ENCODE measurements at regions not wholly inside any gene's neighbourhood (a gene's known extent, or its start where the extent isn't known, plus 50 kb on each side); places are given as distances from the start of the nearest gene placed in this dataset.

DNA sequence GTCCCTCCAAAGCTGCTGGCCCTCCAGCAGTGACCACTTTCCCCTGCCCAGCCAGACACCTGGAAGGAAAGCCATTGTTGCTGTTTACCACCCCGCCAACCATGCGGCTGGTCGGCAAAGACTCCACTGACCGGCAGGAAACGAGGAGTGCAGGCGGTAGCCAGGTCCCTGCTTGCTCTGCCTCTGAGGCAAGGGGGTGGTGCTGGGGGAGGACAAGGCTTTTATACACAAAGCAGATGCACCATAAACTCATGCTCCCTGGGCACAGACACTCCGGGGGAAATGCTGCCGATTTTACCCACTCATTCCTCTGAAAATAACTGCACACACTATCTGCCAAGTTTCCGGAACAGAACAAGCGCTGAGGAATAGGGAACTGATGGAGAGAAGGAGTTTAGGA lies 62.8 kb upstream of the GRIN2A start:
- ChIA-PET CTCF (interaction anchor here (1.1 kb wide), 1 partner anchor 11 kb away, joined by 4 read pairs; no protein-coding TSS in a partner anchor), POLR2A (no interaction called here)
- no peak for DNase-seq (ENCODE audit: low read depth)
- TF ChIP-seq, protein P1, sequence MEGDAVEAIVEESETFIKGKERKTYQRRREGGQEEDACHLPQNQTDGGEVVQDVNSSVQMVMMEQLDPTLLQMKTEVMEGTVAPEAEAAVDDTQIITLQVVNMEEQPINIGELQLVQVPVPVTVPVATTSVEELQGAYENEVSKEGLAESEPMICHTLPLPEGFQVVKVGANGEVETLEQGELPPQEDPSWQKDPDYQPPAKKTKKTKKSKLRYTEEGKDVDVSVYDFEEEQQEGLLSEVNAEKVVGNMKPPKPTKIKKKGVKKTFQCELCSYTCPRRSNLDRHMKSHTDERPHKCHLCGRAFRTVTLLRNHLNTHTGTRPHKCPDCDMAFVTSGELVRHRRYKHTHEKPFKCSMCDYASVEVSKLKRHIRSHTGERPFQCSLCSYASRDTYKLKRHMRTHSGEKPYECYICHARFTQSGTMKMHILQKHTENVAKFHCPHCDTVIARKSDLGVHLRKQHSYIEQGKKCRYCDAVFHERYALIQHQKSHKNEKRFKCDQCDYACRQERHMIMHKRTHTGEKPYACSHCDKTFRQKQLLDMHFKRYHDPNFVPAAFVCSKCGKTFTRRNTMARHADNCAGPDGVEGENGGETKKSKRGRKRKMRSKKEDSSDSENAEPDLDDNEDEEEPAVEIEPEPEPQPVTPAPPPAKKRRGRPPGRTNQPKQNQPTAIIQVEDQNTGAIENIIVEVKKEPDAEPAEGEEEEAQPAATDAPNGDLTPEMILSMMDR (IDR thresholded peaks at IDR 0.05; ENCODE audit: insufficient read depth, low read depth, low read length), result no peak
- Histone ChIP-seq H3K27me3 (ENCODE audit: control insufficient read depth, insufficient read depth, low read length) (no peaks in the 10 kb centered on the region), H3K4me3 (ENCODE audit: low read depth, low read length) (no peak overlapping the region), H3K36me3 (ENCODE audit: control insufficient read depth, insufficient read depth, low read length) (no peaks in the 10 kb centered on the region)

DNA sequence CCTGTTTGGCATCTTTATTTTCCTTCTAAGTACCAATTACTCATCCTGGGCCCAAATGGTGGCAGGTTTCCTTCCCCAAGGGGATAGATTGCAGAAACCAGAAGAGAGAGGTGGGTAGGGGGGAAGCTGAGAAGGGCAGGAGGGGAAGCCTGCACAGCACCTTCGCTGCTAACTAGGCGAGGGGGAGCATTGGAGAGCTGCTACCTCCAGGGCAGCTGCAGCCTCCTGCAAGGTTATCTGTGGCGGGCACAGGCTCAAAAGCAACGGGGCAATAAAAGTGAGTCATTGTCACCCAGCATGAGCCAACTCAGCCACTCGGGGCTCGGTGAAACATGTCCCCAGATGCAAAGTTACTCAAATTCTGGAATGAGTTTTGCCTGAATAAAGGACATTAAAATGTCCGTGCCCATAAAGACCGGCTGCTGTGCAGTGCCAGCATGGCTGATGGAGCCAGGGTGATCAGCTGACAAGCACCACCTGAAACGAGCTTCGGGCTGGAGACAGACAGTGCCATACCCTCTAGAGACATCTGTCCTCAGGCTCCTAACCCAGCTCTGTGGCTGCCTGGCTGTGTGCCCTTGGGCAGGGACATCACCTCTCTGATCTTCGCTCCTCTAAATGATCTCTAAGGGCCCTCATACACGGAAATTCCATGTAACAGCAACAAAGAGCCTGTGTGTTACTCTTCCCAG lies 68.1 kb upstream of the GRIN2A start:
- ChIA-PET CTCF (interaction anchor here (1.3 kb wide), 1 partner anchor 11 kb away, joined by 3 read pairs; no protein-coding TSS in a partner anchor), POLR2A (no interaction called here)
- H3K4me3 ChIP-seq (ENCODE audit: low read depth, low read length), result no peak overlapping the region
- TF ChIP-seq, protein P1 (IDR thresholded peaks at IDR 0.05; ENCODE audit: insufficient read depth, low read depth, low read length), result no peak
- no peaks in the 10 kb centered on the region for H3K36me3 ChIP-seq (ENCODE audit: control insufficient read depth, insufficient read depth, low read length)
- no peaks in the 10 kb centered on the region; the same call in 1 of the 2 replicates for H3K27me3 ChIP-seq (ENCODE audit: control insufficient read depth, insufficient read depth, low read length)
- no peak for DNase-seq (ENCODE audit: low read depth)

DNA sequence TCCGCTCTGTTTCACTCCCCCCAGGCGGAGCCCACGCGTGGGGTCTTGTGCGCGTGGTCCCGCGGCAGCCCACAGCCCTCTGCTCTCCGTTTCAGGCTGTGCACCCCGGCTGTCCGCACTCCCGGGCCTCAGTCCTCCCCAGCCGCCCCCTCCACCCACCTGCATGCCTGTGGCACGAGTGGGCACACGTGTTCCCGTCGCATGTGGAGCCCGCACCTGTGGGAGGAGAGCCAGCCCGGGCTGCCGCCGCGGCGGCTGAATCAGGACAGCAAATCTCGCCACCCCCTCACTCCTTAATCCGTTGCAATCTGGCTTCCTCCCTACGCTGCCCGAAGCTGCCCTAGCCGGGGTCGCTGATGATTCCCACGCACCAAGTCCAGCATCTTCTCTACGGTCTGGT lies 69.9 kb upstream of the GRIN2A start:
- no peaks in the 10 kb centered on the region; the same call in 1 of the 2 replicates for H3K27me3 ChIP-seq (ENCODE audit: control insufficient read depth, insufficient read depth, low read length)
- DNase-seq (ENCODE audit: low read depth), result no peak
- POLR2A ChIA-PET, result no interaction called here
- TF ChIP-seq, protein P1 (IDR thresholded peaks at IDR 0.05; ENCODE audit: insufficient read depth, low read depth, low read length), result no peak
- CTCF ChIA-PET, result interaction anchor here (1.4 kb wide), 1 partner anchor 257 kb away, joined by 4 read pairs; no protein-coding TSS in a partner anchor
- no peaks in the 10 kb centered on the region for H3K36me3 ChIP-seq (ENCODE audit: control insufficient read depth, insufficient read depth, low read length)
- no peak overlapping the region for H3K4me3 ChIP-seq (ENCODE audit: low read depth, low read length)

DNA sequence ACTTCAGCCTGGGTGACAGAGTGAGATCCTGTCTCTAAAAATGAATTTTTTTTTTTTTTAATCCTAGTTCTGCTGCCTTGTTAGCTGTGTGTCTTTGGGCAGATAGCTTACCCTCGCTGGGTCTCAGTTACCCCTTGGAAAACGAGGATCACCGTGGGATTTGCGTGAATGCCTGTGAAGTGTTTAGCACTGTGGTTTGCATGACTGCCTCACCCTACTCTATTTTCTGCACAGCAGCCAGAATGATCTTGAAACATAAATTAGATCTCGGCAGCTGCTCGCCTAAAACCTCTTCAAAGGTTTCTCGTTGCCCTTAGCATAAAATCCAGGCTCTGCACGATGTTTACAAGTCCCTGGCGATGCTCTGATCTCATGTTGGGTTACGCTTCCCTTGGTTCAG lies 71.2 kb upstream of the GRIN2A start:
- Histone ChIP-seq H3K36me3 (ENCODE audit: control insufficient read depth, insufficient read depth, low read length) (no peaks in the 10 kb centered on the region), H3K4me3 (ENCODE audit: low read depth, low read length) (no peak overlapping the region), H3K27me3 (ENCODE audit: control insufficient read depth, insufficient read depth, low read length) (no peaks in the 10 kb centered on the region; the same call in 1 of the 2 replicates)
- CTCF ChIA-PET, result interaction anchor here (1.8 kb wide), 1 partner anchor 256 kb away, joined by 7 read pairs; no protein-coding TSS in a partner anchor
- POLR2A ChIA-PET, result no interaction called here
- TF ChIP-seq, protein P1 (IDR thresholded peaks at IDR 0.05; ENCODE audit: insufficient read depth, low read depth, low read length), result no peak
- DNase-seq (ENCODE audit: low read depth), result no peak

DNA sequence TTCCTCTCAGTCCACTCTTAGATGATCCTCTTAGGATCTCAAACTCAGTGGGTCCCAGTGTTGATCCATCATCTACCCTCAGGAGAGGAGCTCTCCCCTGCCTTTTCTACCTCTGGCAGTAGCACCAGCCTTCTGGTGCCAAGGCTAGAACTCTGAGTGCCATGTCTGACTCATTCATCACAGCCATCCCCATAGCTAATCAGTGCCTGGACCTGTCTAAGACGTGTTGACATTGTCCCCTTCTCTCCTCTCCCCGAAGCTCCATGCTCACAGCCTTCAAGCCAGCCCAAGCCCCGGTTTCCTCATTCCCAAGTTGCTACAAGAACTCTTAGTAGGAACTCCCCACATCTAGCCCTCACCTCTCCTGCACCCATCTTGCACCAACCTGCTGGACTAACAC lies 73.5 kb upstream of the GRIN2A start:
- ChIA-PET CTCF (interaction anchor here (0.9 to 3.9 kb wide), 5 partner anchors 9 to 655 kb away, joined by 3 to 34 read pairs (median 24); no protein-coding TSS in a partner anchor), POLR2A (no interaction called here)
- Histone ChIP-seq H3K4me3 (ENCODE audit: low read depth, low read length) (no peak overlapping the region), H3K27me3 (ENCODE audit: control insufficient read depth, insufficient read depth, low read length) (no peaks in the 10 kb centered on the region), H3K36me3 (ENCODE audit: control insufficient read depth, insufficient read depth, low read length) (no peaks in the 10 kb centered on the region)
- DNase-seq (ENCODE audit: low read depth), result no peak
- TF ChIP-seq, protein P1 (IDR thresholded peaks at IDR 0.05; ENCODE audit: insufficient read depth, low read depth, low read length), result no peak
